Activated gamma-delta T cell treated with anti-CD3 and anti-CD28 coated beads, Interleukin-2, amount 50 U/mL, for 16 hours (primary cell): ENCODE measurements at regions not wholly inside any gene's neighbourhood (a gene's known extent, or its start where the extent isn't known, plus 50 kb on each side); places are given as distances from the start of the nearest gene placed in this dataset.
"Not testable (repeated sequence)": the region's sequence is repeated elsewhere in the genome, so short reads cannot be mapped to it uniquely, and the experiment has no call there.

Experiments used
- DNase-seq: peaks from one replicate; pipeline ENCODE4 v3.0.0-alpha.2; 2020; ENCODE audit warnings: low read depth

DNA sequence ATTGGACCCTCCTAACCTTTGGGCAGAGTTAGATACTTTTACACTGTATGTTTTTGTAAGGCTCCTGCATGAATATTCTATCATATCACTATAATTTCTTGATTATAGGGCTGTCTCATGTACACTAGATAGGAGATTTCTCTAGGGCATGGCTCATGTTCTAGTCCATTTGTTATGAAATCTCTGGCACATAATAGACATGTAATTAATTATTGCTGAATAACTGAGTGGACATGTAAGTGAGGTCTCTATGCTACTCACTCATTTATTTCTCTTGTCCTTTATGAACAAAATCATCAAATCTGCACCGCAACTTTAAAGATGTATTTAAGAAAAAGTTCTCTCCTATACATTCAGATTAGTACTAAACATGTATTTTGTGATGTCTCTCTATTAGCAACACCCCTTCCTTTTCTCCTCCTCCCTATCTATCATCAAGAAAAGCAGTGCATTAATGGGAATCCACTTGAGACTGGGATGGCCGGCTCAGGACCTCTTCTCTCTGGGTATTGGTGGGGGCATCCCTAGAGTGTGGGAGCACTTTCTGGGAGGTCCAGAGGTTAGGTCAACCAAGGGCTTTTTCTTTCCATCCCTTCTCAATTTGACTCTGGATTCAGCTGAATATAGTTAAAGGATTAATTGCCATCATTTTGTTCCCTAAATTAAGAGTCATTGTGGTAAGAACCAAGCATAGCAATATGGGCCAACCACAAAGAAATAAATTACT, 168.0 kb upstream of the HMGA2 start:
- DNase-seq, result no peak

DNA sequence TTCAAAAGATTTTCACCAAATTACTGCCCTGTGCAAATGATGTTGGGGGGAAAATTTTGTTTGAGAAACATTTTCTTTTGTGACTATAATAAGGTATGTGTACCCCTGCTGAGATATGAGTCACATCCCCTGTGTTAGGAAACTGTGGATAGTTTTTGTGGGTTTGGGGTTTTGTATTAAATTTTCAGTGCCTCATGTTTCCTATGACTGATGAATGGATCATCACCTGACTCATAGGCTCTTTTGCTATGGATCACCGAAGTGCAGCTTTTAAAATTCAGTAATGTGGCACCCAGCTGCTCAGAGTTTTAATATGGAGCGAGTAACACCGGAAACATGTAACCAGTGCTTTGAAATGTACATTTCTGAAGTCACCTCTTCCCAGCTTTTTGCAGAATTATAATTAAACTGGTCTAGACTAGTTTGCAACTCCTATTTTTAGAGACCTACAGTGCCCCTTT, 167.4 kb upstream of the HMGA2 start:
- DNase-seq, result no peak

DNA sequence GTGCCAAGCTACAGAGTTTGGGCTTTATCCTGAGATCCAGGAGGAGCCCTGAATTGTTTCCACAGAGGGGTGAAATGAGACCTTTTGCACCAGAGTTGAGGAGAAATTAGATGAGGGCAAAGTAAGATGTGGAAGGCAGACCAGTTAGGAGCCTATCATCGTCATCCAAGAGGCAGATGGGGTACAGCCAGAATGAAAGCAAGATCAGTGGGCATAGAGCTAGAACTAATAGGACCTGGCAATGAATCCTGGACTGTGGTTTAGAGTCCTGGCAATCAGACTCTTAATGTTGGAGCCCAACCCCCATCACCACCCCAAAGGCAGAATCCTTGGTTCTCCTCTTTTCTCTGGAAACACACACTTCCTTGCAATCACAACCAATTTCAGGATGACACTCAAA, 166.6 kb upstream of the HMGA2 start:
- DNase-seq, result no peak

DNA sequence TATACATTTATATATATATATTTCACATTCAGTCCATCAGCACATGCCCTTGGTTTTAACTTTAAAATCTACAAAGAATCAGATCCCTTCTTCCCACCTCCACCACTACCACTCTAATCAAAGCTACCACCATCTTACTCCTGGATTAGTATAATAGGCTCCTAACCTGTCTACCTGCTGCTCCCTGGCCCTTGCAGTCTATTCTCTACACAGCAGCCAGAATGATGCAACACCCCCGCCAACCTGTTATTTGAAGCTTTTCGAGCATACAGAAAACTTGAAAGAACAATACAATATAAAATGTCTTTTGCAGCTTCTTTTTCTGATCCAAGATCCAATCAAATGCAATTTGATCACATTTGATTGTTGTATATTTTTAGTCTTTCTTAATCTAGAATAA, 165.9 kb upstream of the HMGA2 start:
- DNase-seq, result no peak

DNA sequence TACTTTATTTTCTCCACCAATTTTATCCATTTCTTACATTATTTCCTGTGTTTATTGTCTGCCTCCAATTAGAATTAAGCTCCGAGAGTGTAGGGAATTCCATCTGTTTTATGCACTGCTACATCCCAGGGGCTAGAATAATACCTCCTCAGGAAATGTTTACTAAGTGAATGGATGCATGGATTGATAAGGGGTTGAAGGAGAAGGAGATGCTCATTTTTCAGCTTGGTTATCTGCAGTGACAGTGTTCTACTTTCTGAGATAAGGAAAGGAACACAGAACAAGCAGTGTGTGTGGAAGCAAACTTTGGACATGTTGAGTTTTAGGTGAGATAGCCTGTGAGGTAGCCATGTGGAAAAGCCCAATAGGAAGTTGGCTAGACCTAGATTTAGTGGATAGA, 164.6 kb upstream of the HMGA2 start:
- DNase-seq, result no peak

- DNase-seq, result no peak
Measured at GRCh38 chr12:65660096-65660495, 164.2 kb upstream of the HMGA2 start.

GRCh38 chr12:65660836-65661235, 163.4 kb upstream of the HMGA2 start:
- DNase-seq, result no peak

GRCh38 chr12:65662590-65662989, 161.7 kb upstream of the HMGA2 start:
- no peak for DNase-seq

GRCh38 chr12:65663097-65663496, 161.2 kb upstream of the HMGA2 start:
- DNase-seq, result no peak

DNA sequence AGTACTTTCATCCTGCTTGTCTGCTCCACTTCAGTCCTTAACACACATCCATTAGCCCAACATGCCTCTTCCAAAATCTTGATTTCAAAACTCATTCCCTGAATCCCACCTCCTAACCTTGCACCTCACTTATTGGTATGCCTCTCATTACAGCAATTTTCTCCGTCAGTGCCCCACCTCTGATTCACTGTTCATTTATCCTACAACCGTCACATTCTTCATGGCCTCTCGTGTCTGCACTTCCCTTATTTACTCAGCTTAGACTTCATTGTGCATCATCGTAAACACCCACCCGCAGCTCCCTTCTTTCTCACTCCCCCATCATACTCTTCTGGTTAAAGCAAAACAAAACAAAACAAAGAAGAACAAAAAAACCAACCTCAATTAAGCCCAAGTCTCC, 160.6 kb upstream of the HMGA2 start:
- no peak for DNase-seq

GRCh38 chr12:65664715-65665250, 159.5 kb upstream of the HMGA2 start:
- no peak for DNase-seq

DNA sequence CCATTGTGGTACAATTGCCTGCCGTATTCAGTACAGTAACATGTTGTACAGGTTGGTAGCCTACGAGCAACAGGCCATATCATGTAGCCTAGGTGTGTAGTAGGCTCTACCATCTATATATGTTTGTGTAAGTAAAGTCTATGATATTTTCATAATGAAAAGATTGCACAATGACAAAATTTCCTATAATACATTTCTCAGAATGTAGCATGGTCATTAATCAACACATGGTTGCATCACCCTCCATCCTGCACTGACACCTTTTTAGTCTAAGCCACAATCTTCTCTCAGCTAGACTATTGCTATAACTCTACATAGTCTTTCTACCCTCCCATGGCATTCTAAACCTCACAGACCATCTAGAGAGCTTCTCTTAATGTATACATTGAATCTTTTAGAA, 158.5 kb upstream of the HMGA2 start:
- no peak for DNase-seq

GRCh38 chr12:65666876-65667275, 157.4 kb upstream of the HMGA2 start:
- no peak for DNase-seq

DNA sequence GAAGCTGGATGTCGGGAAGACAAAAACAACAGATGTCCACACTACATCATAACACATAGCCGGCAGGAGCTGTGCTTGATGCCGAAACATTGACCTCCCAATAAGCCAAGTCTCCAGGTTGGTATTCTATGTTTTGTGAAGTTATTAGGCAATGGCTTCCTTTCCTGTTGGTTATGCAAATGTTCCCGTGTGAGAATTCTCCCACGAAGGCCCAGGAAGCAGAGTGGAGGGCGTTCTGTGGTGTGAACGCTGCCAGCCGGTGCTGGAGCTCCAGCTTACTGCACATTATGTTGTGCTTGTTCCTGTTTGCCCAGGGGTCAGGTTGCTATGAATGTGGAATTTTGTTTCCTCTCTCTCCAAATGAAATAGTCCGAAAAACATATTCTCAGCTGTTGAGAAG, 156.4 kb upstream of the HMGA2 start:
- no peak for DNase-seq

DNA sequence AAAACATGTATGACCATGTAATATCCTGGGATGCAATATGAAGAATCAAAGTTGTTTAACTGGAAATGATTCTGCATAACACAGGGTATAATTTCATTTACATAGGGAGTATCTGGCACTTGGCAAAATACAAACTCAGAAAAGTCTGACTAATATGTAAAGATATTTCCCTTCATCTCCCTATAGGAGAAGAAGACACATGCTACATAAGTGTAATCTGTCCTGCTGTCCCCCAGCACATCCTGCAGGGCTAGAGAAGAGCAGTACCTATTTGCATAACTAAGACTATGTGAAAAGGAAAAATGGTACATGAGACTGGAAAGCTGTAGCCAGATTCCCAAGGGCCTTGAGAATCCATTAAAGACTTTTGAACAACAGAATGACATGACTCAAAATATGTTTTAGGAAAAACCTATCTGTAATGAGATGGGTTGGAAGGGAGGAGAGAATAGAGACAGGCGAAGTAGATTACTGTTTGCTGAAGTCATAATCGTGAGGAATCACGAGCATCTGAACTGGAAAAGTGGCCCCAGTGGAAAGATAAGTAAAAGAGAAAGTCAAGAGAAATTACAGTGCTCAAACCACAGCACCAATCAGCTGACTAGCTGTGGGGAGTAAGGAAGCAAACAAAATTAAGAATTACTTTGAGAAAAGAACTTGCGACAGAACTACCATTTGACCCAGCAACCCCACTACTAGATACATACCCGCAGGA, 155.1 kb upstream of the HMGA2 start:
- DNase-seq, result no peak

DNA sequence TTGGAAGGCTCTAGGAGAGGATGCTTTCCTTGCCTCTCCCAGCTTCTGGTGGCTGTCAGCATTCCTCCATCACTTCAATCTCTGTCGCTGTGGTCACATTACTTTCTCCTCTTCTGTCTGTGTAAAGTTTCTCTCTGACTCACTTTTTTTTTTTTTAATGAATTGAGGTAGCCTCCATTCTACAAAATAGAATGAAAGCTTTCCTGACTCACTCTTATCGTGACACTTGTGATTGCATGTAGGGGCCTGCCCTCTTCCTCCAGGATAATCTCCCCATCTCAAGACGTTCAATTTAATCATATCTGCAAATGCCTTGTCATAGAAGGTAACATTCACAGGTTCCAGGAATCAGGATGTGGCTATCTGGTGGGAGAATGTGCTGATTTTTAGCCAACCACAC, 153.5 kb upstream of the HMGA2 start:
- no peak for DNase-seq

DNA sequence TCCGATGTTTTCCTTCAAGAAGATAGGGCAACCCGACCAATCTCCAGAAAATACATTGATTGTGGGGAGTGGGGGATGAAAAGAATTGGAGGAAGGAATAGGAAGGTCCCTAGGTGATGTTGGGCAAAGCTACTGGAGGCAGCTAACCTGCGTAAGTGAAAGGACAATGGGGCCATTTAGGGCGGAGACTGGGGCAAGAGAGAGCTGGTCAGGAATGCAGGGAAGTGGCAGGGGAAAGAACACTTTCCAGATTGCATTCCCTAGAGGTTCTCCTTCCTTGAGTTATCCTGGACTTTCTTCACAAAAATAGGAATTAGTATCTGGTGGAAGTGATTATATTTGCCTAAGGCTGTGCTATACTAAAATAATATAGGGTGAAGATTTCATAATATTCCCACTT, 151.8 kb upstream of the HMGA2 start:
- DNase-seq, result no peak

GRCh38 chr12:65673156-65673690, 151.1 kb upstream of the HMGA2 start:
- no peak for DNase-seq

- DNase-seq, result no peak
Measured at GRCh38 chr12:65673732-65674131, 150.6 kb upstream of the HMGA2 start.

DNA sequence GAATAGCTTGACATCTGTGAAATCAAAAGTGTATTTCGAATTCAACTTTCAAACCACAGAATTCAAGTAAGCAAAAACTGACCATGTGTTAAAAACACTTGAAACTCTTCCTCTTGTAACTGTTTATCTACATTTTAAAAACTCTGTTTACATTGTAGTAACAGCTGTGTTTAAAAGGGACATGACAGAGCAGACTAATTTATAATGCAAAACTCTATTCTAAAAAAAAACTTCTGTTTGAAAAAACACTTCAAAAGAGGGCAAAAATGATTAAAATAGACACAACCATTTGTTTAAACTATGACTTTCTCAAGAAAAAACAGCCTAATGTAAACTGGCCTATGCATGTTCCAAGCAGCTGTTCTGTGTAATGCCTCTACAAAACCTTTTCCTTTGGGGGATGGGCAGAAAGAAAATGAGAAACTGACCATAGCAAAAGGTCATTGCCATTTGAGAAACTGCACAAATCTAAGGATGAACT, 149.1 kb upstream of the HMGA2 start:
- DNase-seq, result no peak

GRCh38 chr12:65678172-65678571, 146.1 kb upstream of the HMGA2 start:
- DNase-seq, result not testable (repeated sequence)

DNA sequence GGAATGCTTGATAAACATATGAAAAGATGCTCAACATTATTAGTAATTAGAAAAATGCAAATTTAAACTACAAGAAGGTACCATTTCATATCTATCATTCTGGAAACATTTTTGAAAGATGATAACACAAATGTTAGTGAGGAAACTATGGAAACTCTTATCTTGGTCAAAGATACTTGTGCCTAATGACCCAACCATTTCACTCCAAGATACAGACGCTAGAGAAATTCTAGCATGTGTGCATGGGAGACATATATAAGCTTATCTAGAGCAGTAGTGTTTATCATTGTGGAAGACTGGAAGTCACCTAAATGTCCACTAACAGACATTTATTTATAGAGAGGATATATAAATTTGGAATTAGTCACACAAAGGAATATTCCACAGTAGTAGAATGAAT, 143.1 kb upstream of the HMGA2 start:
- no peak for DNase-seq

DNA sequence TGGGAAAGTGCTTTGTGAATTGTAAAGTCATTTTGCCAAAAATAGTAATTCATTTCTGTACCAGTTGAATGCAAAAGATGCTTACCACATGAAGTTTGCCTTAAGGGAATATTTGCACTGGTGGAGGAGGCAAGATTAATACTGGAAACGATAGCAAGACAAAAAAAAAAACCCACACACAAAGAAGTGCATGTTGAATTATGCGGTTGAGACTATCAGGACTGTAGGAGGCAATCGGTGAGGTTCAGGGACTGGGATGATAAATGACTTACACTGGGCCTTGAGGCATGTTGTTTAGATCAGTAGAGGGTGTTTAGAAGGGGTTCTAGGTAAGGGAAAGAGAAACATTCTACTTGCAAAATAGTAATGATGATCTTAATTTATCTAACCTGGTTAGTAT, 142.2 kb upstream of the HMGA2 start:
- no peak for DNase-seq
